GM13977 (cell line): ENCODE measurements at regions not wholly inside any gene's neighbourhood (a gene's known extent, or its start where the extent isn't known, plus 50 kb on each side); places are given as distances from the start of the nearest gene placed in this dataset.

Experiments
- DNase-seq: peaks from one replicate; pipeline ENCODE4 v3.0.0; 2012; ENCODE audit warnings: low spot score
- CTCF ChIP-seq: IDR thresholded peaks from 2 replicates; pipeline ENCODE4 v1.5.1; 2012; ENCODE audit warnings: mild to moderate bottlenecking, control low read depth; ENCODE audit not compliant: insufficient read depth; ENCODE audit errors: extremely low read depth, missing control alignments
- in situ Hi-C: fragments of 300-500 bp; cut with MboI; formaldehyde crosslinking; loops from one replicate; pipeline ENCODE4 v1.12.0; 2022; ENCODE audit warnings: low sequenced_read_pairs, low pct_unique_long_range_greater_than_20kb, mixed read lengths, inconsistent platforms; ENCODE audit not compliant: unreplicated experiment

- TF ChIP-seq CTCF: no peak
- in situ Hi-C loops: no loop called here
- no peak for DNase-seq
Observed at GRCh38 chr6:18978337-18979128, 591.4 kb downstream of the RNF144B start.

- DNase-seq: no peak
- no peak for TF ChIP-seq CTCF
- in situ Hi-C loops: no loop called here
Observed at GRCh38 chr6:18985061-18985460, 597.9 kb downstream of the RNF144B start.

GRCh38 chr6:18985996-18986395 is 598.8 kb downstream of the RNF144B start:
- TF ChIP-seq CTCF: no peak
- in situ Hi-C loops: no loop called here
- DNase-seq: no peak

- no peak for DNase-seq
- TF ChIP-seq CTCF: no peak
- in situ Hi-C loops: no loop called here
Observed at GRCh38 chr6:18988636-18989035, 601.5 kb downstream of the RNF144B start.

- peak; percentile 65 for TF ChIP-seq CTCF
- in situ Hi-C loops: no loop called here
- peak; percentile 36 for DNase-seq
Observed at GRCh38 chr6:18990059-18990978, 603.2 kb downstream of the RNF144B start.

GRCh38 chr6:18997375-18997826 is 610.3 kb downstream of the RNF144B start:
- TF ChIP-seq CTCF: peak; percentile 61
- peak; percentile 39 for DNase-seq
- in situ Hi-C loops: no loop called here
